Uterus (tissue), 3 donors: ENCODE measurements at regions not wholly inside any gene's neighbourhood (a gene's known extent, or its start where the extent isn't known, plus 50 kb on each side); places are given as distances from the start of the nearest gene placed in this dataset.

Experiments
- DNase-seq, 2 donors: peaks; one replicate each; pipeline ENCODE4 v3.0.0-alpha.2; 2019 to 2020
- H3K27ac ChIP-seq, 2 donors: fragments of 200-600 bp; sonication (generic); 1 replicate in 1 of 2; 2 replicates in 1 of 2; pipeline ENCODE4 v1.5.1; 2016 to 2018
- H3K27me3 ChIP-seq, 2 donors: fragments of 200-600 bp; sonication (generic); one replicate each; pipeline ENCODE4 v1.5.1; 2018 to 2019; ENCODE audit warnings: control low read depth in 1 of 2
- H3K36me3 ChIP-seq, 2 donors: fragments of 200-600 bp; sonication (generic); one replicate each; pipeline ENCODE4 v1.5.1; 2019; ENCODE audit warnings: control low read depth in 1 of 2
- H3K4me1 ChIP-seq, 2 donors: fragments of 200-600 bp; sonication (generic); one replicate each; pipeline ENCODE4 v1.5.1; 2018 to 2019; ENCODE audit warnings: control low read depth in 1 of 2
- H3K4me3 ChIP-seq, 2 donors: fragments of 200-600 bp; sonication (generic); 1 replicate in 1 of 2; 2 replicates in 1 of 2; pipeline ENCODE4 v1.5.1; 2018 to 2019; ENCODE audit warnings: mild to moderate bottlenecking in 1 of 2
- H3K9me3 ChIP-seq, 2 donors: fragments of 200-600 bp; sonication (generic); one replicate each; pipeline ENCODE4 v1.5.1; 2019; ENCODE audit warnings: control low read depth in 1 of 2
- CTCF ChIP-seq, 4 experiments: fragments of 200-600 bp in 2 of 4; fragments of 450-650 bp in 2 of 4; sonication (generic) in 2 of 4; IDR thresholded peaks; one replicate each; pipeline ENCODE4 v1.5.1; 2016 to 2019; ENCODE audit warnings: antibody characterized with exemption in 4 of 4, mild to moderate bottlenecking in 2 of 4, moderate library complexity in 1 of 4
- POLR2A ChIP-seq, 2 donors: fragments of 450-650 bp; IDR thresholded peaks; one replicate each; pipeline ENCODE4 v1.6.1; 2016; ENCODE audit warnings: antibody characterized with exemption in 2 of 2, mild to moderate bottlenecking in 1 of 2, moderate library complexity in 1 of 2
- intact Hi-C: fragments of 100-400 bp; cut with DNase I; formaldehyde crosslinking; loops from one replicate; pipeline ENCODE4 v1.15.1; 2023; ENCODE audit warnings: low total_unique reads
- donor health status: DM: yes; HTN: yes; CAD: no.

GRCh38 chr6:155915651-155916050 is 460.0 kb upstream of the NOX3 start:
- no peaks in the 10 kb centered on the region for H3K27me3 ChIP-seq
- intact Hi-C loops = no loop called here
- TF ChIP-seq POLR2A (IDR thresholded peaks at IDR 0.05) = no peak
- TF ChIP-seq CTCF (IDR thresholded peaks at IDR 0.05) = no peak
- no peak overlapping the region for H3K27ac ChIP-seq
- DNase-seq = no peak
- H3K36me3 ChIP-seq = no peaks in the 10 kb centered on the region
- H3K4me3 ChIP-seq = no peak overlapping the region
- H3K4me1 ChIP-seq = no peaks in the 10 kb centered on the region
- no peaks in the 10 kb centered on the region for H3K9me3 ChIP-seq

- no peaks in the 10 kb centered on the region for H3K36me3 ChIP-seq
- no peak for DNase-seq
- H3K4me1 ChIP-seq = no peaks in the 10 kb centered on the region
- no peak for TF ChIP-seq CTCF (IDR thresholded peaks at IDR 0.05)
- no peaks in the 10 kb centered on the region for H3K27me3 ChIP-seq
- intact Hi-C loops = no loop called here
- no peak overlapping the region for H3K4me3 ChIP-seq
- H3K9me3 ChIP-seq = no peaks in the 10 kb centered on the region
- no peak overlapping the region for H3K27ac ChIP-seq
These were observed 458.2 kb upstream of the NOX3 start for GRCh38 chr6:155913816-155914215.

- intact Hi-C loops = no loop called here
- H3K27me3 ChIP-seq = no peaks in the 10 kb centered on the region
- H3K4me1 ChIP-seq = no peaks in the 10 kb centered on the region
- no peak for DNase-seq
- H3K4me3 ChIP-seq = no peak overlapping the region
- TF ChIP-seq CTCF (IDR thresholded peaks at IDR 0.05) (no peak), POLR2A (IDR thresholded peaks at IDR 0.05) (no peak)
- H3K9me3 ChIP-seq = no peaks in the 10 kb centered on the region
- no peaks in the 10 kb centered on the region for H3K36me3 ChIP-seq
- H3K27ac ChIP-seq = no peak overlapping the region
These were observed 454.1 kb upstream of the NOX3 start for GRCh38 chr6:155909710-155910109.

GRCh38 chr6:155895641-155896040 is 440.0 kb upstream of the NOX3 start:
- H3K4me3 ChIP-seq = no peak overlapping the region
- no peaks in the 10 kb centered on the region for H3K9me3 ChIP-seq
- intact Hi-C loops = no loop called here
- TF ChIP-seq CTCF (IDR thresholded peaks at IDR 0.05) = no peak
- no peak for TF ChIP-seq POLR2A (IDR thresholded peaks at IDR 0.05)
- no peaks in the 10 kb centered on the region for H3K36me3 ChIP-seq
- H3K27me3 ChIP-seq = no peaks in the 10 kb centered on the region
- no peaks in the 10 kb centered on the region for H3K4me1 ChIP-seq
- H3K27ac ChIP-seq = no peak overlapping the region
- no peak for DNase-seq

GRCh38 chr6:155894758-155895157 is 439.1 kb upstream of the NOX3 start:
- no peak for TF ChIP-seq POLR2A (IDR thresholded peaks at IDR 0.05)
- no peaks in the 10 kb centered on the region for H3K4me1 ChIP-seq
- intact Hi-C loops = no loop called here
- H3K27me3 ChIP-seq = no peaks in the 10 kb centered on the region
- DNase-seq = no peak
- no peaks in the 10 kb centered on the region for H3K9me3 ChIP-seq
- H3K36me3 ChIP-seq = no peaks in the 10 kb centered on the region
- no peak overlapping the region for H3K4me3 ChIP-seq
- no peak overlapping the region for H3K27ac ChIP-seq

- no peak overlapping the region for H3K4me3 ChIP-seq
- no peaks in the 10 kb centered on the region for H3K27me3 ChIP-seq
- H3K4me1 ChIP-seq = no peaks in the 10 kb centered on the region
- no peak overlapping the region for H3K27ac ChIP-seq
- DNase-seq = no peak
- H3K36me3 ChIP-seq = no peaks in the 10 kb centered on the region
- TF ChIP-seq POLR2A (IDR thresholded peaks at IDR 0.05) (no peak), CTCF (IDR thresholded peaks at IDR 0.05) (no peak)
- intact Hi-C loops = no loop called here
- H3K9me3 ChIP-seq = no peaks in the 10 kb centered on the region
These were observed 438.6 kb upstream of the NOX3 start for GRCh38 chr6:155894262-155894661.
